ENCODE measurements at regions not wholly inside any gene's neighbourhood (a gene's known extent, or its start where the extent isn't known, plus 50 kb on each side); places are given as distances from the start of the nearest gene placed in this dataset.

GRCh38 chr2:196258407-196258806 lies 87.0 kb upstream of the STK17B start:
- intact Hi-C loops (cut with DNase I; ENCODE audit: low total_unique reads): no loop called here
- DNase-seq: no peak
- Histone ChIP-seq H3K27me3 (no peaks in the 10 kb centered on the region), H3K4me1 (no peaks in the 10 kb centered on the region), H3K9me3 (no peaks in the 10 kb centered on the region), H3K36me3 (no peaks in the 10 kb centered on the region), H3K4me3 (no peak overlapping the region), H3K27ac (no peak overlapping the region)
- TF ChIP-seq, protein P1, sequence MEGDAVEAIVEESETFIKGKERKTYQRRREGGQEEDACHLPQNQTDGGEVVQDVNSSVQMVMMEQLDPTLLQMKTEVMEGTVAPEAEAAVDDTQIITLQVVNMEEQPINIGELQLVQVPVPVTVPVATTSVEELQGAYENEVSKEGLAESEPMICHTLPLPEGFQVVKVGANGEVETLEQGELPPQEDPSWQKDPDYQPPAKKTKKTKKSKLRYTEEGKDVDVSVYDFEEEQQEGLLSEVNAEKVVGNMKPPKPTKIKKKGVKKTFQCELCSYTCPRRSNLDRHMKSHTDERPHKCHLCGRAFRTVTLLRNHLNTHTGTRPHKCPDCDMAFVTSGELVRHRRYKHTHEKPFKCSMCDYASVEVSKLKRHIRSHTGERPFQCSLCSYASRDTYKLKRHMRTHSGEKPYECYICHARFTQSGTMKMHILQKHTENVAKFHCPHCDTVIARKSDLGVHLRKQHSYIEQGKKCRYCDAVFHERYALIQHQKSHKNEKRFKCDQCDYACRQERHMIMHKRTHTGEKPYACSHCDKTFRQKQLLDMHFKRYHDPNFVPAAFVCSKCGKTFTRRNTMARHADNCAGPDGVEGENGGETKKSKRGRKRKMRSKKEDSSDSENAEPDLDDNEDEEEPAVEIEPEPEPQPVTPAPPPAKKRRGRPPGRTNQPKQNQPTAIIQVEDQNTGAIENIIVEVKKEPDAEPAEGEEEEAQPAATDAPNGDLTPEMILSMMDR (IDR thresholded peaks at IDR 0.05): no peak

DNA sequence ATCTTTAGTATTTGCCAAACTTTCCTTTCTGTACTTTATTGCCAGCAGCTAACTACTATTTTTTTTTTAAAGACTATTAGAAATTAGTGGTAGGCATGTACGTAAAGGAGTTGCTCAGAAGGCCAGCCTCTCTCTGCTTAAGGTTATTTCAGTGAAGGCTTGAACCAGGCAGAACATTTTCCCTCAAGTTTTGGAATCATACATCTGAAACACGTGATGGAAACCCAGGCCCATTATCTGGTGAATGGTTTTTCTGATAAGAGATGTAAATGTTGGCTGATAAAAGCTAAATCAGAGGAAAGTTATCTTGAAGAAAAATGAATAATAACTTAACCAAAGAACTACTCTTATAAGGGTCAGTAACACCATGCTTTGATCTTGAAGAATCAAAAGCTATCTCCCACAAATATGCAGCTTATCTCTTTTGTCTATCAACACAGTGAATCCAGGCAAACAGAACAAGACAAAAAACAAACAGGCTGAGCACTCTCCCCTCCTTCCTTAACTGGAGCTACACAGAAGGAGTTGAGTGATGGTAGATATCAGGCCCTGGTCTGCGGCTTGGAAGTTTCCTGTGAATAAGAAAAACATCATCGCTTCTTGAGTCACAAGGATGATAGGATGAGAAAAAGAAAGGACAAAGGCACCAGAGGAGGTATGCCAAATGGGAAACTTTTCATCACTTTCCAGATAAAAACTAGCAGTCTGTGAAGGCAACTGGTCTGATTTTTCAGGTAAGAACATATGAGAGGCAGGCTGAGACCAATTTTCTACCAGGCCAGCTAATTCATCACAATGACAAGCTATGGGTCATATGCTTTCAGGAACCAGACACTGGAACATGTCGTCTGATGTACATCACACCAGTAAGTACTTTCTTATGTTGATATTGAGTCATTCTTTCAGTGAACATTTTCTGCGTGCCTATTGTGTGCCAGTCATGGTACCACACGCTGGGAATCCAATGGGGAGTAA lies 88.4 kb upstream of the STK17B start:
- DNase-seq: no peak
- Histone ChIP-seq H3K27me3 (no peaks in the 10 kb centered on the region), H3K27ac (no peak overlapping the region), H3K9me3 (no peaks in the 10 kb centered on the region), H3K4me1 (no peaks in the 10 kb centered on the region), H3K4me3 (no peak overlapping the region), H3K36me3 (no peaks in the 10 kb centered on the region)
- TF ChIP-seq, protein P1 (IDR thresholded peaks at IDR 0.05): no peak
- intact Hi-C loops (cut with DNase I; ENCODE audit: low total_unique reads): no loop called here

DNA sequence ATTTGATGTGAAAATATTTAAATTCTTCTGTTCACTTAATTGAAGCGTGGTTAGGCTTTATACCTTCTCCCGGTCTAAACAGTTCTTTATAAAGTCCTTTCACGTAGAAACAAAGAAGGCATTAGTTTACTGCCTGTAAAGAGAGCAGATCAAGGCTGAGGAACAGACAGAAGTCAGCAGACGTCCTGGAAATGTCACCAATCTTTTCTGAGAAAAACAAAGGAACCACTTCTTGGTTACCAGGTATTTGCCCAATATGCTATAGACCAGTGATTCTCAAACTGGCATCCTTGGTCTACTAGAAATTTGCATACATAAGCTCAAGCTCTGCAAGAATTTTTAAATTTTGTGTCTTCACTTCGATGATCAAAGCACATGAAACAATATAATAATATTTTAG lies 89.2 kb upstream of the STK17B start:
- TF ChIP-seq, protein P1 (IDR thresholded peaks at IDR 0.05): no peak
- H3K27ac ChIP-seq: no peak overlapping the region
- no peak overlapping the region for H3K4me3 ChIP-seq
- no peaks in the 10 kb centered on the region for H3K9me3 ChIP-seq
- H3K36me3 ChIP-seq: no peaks in the 10 kb centered on the region
- intact Hi-C loops (cut with DNase I; ENCODE audit: low total_unique reads): no loop called here
- no peaks in the 10 kb centered on the region for H3K4me1 ChIP-seq
- H3K27me3 ChIP-seq: no peaks in the 10 kb centered on the region
- DNase-seq: no peak

DNA sequence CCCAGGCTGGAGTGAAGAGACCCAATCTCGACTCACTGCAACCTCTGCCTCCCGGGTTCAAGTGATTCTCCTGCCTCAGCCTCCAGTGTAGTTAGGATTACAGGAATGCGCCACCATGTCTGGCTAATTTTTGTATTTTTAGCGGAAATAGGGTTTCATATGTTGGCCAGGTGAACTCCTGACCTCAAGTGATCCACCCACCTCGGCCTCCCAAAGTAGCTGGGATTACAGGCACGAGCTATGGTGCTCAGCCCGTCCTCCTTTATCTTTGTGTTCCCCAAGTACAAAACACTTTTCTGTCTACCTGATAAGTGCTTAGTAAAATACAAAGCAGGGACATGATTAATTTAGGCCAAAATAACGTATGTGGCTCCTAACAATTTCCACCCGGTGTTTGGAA lies 91.2 kb upstream of the STK17B start:
- H3K4me1 ChIP-seq: peaks cover 0 to 9% (median 3%) of the 10 kb centered on the region in 4 donors
- no peak overlapping the region for H3K27ac ChIP-seq
- no peaks in the 10 kb centered on the region for H3K9me3 ChIP-seq
- TF ChIP-seq, protein P1 (IDR thresholded peaks at IDR 0.05): no peak
- intact Hi-C loops (cut with DNase I; ENCODE audit: low total_unique reads): no loop called here
- no peak overlapping the region for H3K4me3 ChIP-seq
- no peaks in the 10 kb centered on the region for H3K27me3 ChIP-seq
- no peaks in the 10 kb centered on the region for H3K36me3 ChIP-seq
- no peak for DNase-seq

DNA sequence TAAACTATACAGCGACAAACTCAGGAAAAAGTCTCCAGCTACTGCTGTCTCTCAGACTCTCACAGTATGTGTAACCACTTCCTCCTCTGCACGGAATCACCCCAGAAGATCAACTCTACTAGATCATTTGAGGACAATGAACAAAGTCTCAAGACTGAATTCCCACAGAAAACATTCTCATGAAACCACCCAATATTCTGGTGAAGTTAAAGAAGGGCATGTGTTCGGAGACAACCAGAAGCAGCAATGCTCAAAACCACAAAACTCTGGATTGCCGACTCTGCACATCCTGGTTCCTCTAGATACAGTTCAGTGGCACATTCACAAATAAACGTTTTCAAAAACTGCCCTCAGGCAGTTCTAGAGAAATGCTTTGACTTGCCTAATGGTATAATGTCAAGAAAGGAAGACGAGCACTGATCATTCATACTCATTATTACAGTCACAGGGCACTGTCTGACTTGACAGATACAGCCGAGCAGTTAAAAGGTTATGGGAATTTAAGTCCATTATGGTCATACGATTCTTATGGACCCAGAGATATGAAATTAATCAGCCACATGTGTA lies 91.9 kb upstream of the STK17B start:
- intact Hi-C loops (cut with DNase I; ENCODE audit: low total_unique reads): no loop called here
- no peak overlapping the region for H3K4me3 ChIP-seq
- no peaks in the 10 kb centered on the region for H3K27me3 ChIP-seq
- H3K27ac ChIP-seq: no peak overlapping the region
- H3K36me3 ChIP-seq: no peaks in the 10 kb centered on the region
- H3K4me1 ChIP-seq: peaks cover 0 to 14% (median 9%) of the 10 kb centered on the region in 4 donors
- no peaks in the 10 kb centered on the region for H3K9me3 ChIP-seq
- peak in 1 of 2 donors; percentile 49 for DNase-seq
- TF ChIP-seq, protein P1 (IDR thresholded peaks at IDR 0.05): no peak

All from tibial artery (tissue), 4 donors.